Fibroblast of the aortic adventitia (primary cell): ENCODE measurements at regions not wholly inside any gene's neighbourhood (a gene's known extent, or its start where the extent isn't known, plus 50 kb on each side); places are given as distances from the start of the nearest gene placed in this dataset.
A peak's percentile ranks its signal among the peaks of the same experiment; 100 is the strongest.

Experiments used
- DNase-seq: peaks from one replicate; pipeline ENCODE4 v3.0.0-alpha.2; 2010; ENCODE audit warnings: low read depth
- H3K4me3 ChIP-seq: 2 replicates; pipeline ENCODE4 v1.5.1; 2011; ENCODE audit warnings: low read depth, mild to moderate bottlenecking, control low read depth, low read length, moderate library complexity
- CTCF ChIP-seq: IDR thresholded peaks from 2 replicates; pipeline ENCODE4 v1.5.1; 2011; ENCODE audit warnings: mild to moderate bottlenecking, low read length, control low read depth, inconsistent platforms; ENCODE audit not compliant: insufficient read depth

GRCh38 chr9:121563881-121564460 is 64.3 kb upstream of the GGTA1 start:
- TF ChIP-seq CTCF: no peak
- DNase-seq: no peak
- H3K4me3 ChIP-seq: no peak overlapping the region

- no peak overlapping the region for H3K4me3 ChIP-seq
- no peak for TF ChIP-seq CTCF
- no peak for DNase-seq
These were observed 65.0 kb upstream of the GGTA1 start for GRCh38 chr9:121564504-121565260.

GRCh38 chr9:121566481-121567465 is 67.1 kb upstream of the GGTA1 start:
- peak overlapping the region; percentile 63 for H3K4me3 ChIP-seq

GRCh38 chr9:121567500-121568342 is 68.1 kb upstream of the GGTA1 start:
- TF ChIP-seq CTCF: peak; percentile 19
- DNase-seq: peak; percentile 33
- peak overlapping the region; percentile 63 for H3K4me3 ChIP-seq

More at GRCh38 chr9:121566481-121567465, 67.1 kb upstream of the GGTA1 start:
- DNase-seq: peak; percentile 60
- no peak for TF ChIP-seq CTCF

- DNase-seq: peak; percentile 65
- peak overlapping the region; percentile 63 for H3K4me3 ChIP-seq
- TF ChIP-seq CTCF: no peak
These were observed 69.0 kb upstream of the GGTA1 start for GRCh38 chr9:121568343-121569265.
